ENCODE measurements at regions not wholly inside any gene's neighbourhood (a gene's known extent, or its start where the extent isn't known, plus 50 kb on each side); places are given as distances from the start of the nearest gene placed in this dataset.

- TF ChIP-seq CTCF (IDR thresholded peaks at IDR 0.05; ENCODE audit: low read depth, low read length): no peak
- TF ChIP-seq EZH2phosphoT487 (IDR thresholded peaks at IDR 0.05; ENCODE audit: low read depth): no peak
These were observed 234.1 kb downstream of the PTEN start for GRCh38 chr10:88097536-88097935.
